ENCODE measurements at regions not wholly inside any gene's neighbourhood (a gene's known extent, or its start where the extent isn't known, plus 50 kb on each side); places are given as distances from the start of the nearest gene placed in this dataset.

DNA sequence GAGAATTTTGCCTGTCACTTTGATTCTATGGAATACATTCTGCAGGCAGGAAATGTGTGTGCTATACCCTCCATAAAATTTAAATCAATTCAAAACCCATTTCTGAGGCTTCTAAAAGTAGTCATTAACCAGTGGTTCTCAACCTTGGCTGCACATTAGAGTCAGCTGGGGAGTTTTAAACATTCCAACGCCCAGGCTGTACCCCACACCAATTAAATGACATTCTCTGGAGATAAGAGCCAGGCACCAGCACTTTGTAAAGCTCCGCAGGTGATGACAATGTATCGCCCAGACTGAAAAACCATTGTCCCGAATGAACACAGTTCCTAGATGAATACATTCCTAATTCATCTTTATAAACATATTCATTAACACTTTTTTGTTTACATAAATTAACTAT is 110.6 kb upstream of the MB21D2 start:
- no peak for TF ChIP-seq EZH2phosphoT487 (IDR thresholded peaks at IDR 0.05; ENCODE audit: borderline replicate concordance, low read length)
- TF ChIP-seq, protein P1, sequence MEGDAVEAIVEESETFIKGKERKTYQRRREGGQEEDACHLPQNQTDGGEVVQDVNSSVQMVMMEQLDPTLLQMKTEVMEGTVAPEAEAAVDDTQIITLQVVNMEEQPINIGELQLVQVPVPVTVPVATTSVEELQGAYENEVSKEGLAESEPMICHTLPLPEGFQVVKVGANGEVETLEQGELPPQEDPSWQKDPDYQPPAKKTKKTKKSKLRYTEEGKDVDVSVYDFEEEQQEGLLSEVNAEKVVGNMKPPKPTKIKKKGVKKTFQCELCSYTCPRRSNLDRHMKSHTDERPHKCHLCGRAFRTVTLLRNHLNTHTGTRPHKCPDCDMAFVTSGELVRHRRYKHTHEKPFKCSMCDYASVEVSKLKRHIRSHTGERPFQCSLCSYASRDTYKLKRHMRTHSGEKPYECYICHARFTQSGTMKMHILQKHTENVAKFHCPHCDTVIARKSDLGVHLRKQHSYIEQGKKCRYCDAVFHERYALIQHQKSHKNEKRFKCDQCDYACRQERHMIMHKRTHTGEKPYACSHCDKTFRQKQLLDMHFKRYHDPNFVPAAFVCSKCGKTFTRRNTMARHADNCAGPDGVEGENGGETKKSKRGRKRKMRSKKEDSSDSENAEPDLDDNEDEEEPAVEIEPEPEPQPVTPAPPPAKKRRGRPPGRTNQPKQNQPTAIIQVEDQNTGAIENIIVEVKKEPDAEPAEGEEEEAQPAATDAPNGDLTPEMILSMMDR (IDR thresholded peaks at IDR 0.05; ENCODE audit: low read depth, low read length, poor library complexity, severe bottlenecking): no peak
- Histone ChIP-seq H3K4me3 (ENCODE audit: low read length) (no peak overlapping the region), H3K27me3 (ENCODE audit: control insufficient read depth, low read length) (no peaks in the 10 kb centered on the region), H4K20me1 (ENCODE audit: control insufficient read depth, insufficient read depth, low read depth, low read length) (no peaks in the 10 kb centered on the region), H3K4me1 (ENCODE audit: control insufficient read depth, low read length) (no peaks in the 10 kb centered on the region), H3K36me3 (ENCODE audit: control insufficient read depth, low read length) (no peaks in the 10 kb centered on the region), H3K9me2 (replicated peaks; ENCODE audit: control insufficient read depth, low read length) (no peaks in the 10 kb centered on the region), H3K9me3 (ENCODE audit: control insufficient read depth, insufficient read depth, low read length) (no peaks in the 10 kb centered on the region), H3K4me2 (ENCODE audit: low read length) (no peak overlapping the region), H3F3A (ENCODE audit: control insufficient read depth, insufficient read depth) (no peaks in the 10 kb centered on the region), H3K79me2 (ENCODE audit: control insufficient read depth, low read length) (no peaks in the 10 kb centered on the region), H3K27ac (ENCODE audit: low read depth, low read length) (no peak overlapping the region)

- Histone ChIP-seq H3K27ac (ENCODE audit: low read depth, low read length) (no peak overlapping the region), H3K9me3 (ENCODE audit: control insufficient read depth, insufficient read depth, low read length) (no peaks in the 10 kb centered on the region), H4K20me1 (ENCODE audit: control insufficient read depth, insufficient read depth, low read depth, low read length) (no peaks in the 10 kb centered on the region), H3K4me2 (ENCODE audit: low read length) (no peak overlapping the region), H3K4me1 (ENCODE audit: control insufficient read depth, low read length) (no peaks in the 10 kb centered on the region), H3F3A (ENCODE audit: control insufficient read depth, insufficient read depth) (no peaks in the 10 kb centered on the region), H3K79me2 (ENCODE audit: control insufficient read depth, low read length) (no peaks in the 10 kb centered on the region), H3K27me3 (ENCODE audit: control insufficient read depth, low read length) (no peaks in the 10 kb centered on the region), H3K4me3 (ENCODE audit: low read length) (no peak overlapping the region), H3K36me3 (ENCODE audit: control insufficient read depth, low read length) (no peaks in the 10 kb centered on the region), H3K9me2 (replicated peaks; ENCODE audit: control insufficient read depth, low read length) (no peaks in the 10 kb centered on the region)
- no peak for TF ChIP-seq EZH2phosphoT487 (IDR thresholded peaks at IDR 0.05; ENCODE audit: borderline replicate concordance, low read length)
- TF ChIP-seq, protein P1 (IDR thresholded peaks at IDR 0.05; ENCODE audit: low read depth, low read length, poor library complexity, severe bottlenecking): no peak
Observed at GRCh38 chr3:193029800-193030199, 112.1 kb upstream of the MB21D2 start.

DNA sequence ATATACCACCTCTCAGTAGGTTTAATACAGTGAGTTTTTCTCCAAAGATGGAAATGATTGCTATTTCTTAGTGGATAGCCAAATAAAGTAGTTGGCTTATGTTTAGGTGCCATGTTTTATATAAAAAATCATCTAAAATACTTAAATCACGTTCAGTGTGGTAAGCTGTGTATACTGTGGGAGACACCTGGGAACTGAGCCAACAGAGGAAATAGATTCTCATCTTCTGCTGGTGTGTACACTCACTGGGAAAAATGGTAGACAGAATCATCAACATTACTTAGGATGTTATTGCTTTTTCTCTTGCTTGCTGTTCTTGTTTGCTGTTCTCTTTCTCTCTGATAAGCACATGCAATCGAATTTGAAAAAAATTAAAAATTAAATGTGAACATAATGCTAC is 112.6 kb upstream of the MB21D2 start:
- Histone ChIP-seq H3K4me2 (ENCODE audit: low read length) (no peak overlapping the region), H3K4me3 (ENCODE audit: low read length) (no peak overlapping the region), H3K79me2 (ENCODE audit: control insufficient read depth, low read length) (no peaks in the 10 kb centered on the region), H3K4me1 (ENCODE audit: control insufficient read depth, low read length) (no peaks in the 10 kb centered on the region), H4K20me1 (ENCODE audit: control insufficient read depth, insufficient read depth, low read depth, low read length) (no peaks in the 10 kb centered on the region), H3F3A (ENCODE audit: control insufficient read depth, insufficient read depth) (no peaks in the 10 kb centered on the region), H3K9me2 (replicated peaks; ENCODE audit: control insufficient read depth, low read length) (no peaks in the 10 kb centered on the region), H3K27ac (ENCODE audit: low read depth, low read length) (no peak overlapping the region), H3K9me3 (ENCODE audit: control insufficient read depth, insufficient read depth, low read length) (no peaks in the 10 kb centered on the region), H3K27me3 (ENCODE audit: control insufficient read depth, low read length) (no peaks in the 10 kb centered on the region), H3K36me3 (ENCODE audit: control insufficient read depth, low read length) (no peaks in the 10 kb centered on the region)
- no peak for TF ChIP-seq EZH2phosphoT487 (IDR thresholded peaks at IDR 0.05; ENCODE audit: borderline replicate concordance, low read length)
- TF ChIP-seq, protein P1 (IDR thresholded peaks at IDR 0.05; ENCODE audit: low read depth, low read length, poor library complexity, severe bottlenecking): no peak

DNA sequence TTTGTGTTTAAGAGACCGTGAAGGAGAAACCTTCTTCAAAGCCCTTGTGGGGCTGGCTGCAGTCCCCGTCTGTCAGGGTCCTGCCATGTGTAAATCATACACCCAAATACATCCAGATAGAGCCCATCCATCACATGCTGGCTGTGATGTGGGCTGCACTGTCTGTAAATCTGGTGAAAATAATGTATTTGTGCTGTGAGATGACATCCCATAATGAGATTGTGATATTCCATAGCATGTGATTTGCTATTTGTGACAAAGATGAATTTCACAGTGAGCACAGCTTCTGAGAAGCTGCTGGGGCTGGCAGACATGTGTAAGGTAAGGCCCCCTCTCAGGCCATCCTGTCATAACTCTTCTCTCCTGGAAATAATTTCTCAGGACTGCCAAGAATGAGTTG is 114.3 kb upstream of the MB21D2 start:
- Histone ChIP-seq H3K9me2 (replicated peaks; ENCODE audit: control insufficient read depth, low read length) (no peaks in the 10 kb centered on the region), H3F3A (ENCODE audit: control insufficient read depth, insufficient read depth) (no peaks in the 10 kb centered on the region), H3K27me3 (ENCODE audit: control insufficient read depth, low read length) (no peaks in the 10 kb centered on the region), H3K36me3 (ENCODE audit: control insufficient read depth, low read length) (no peaks in the 10 kb centered on the region), H3K27ac (ENCODE audit: low read depth, low read length) (no peak overlapping the region), H3K4me2 (ENCODE audit: low read length) (no peak overlapping the region), H3K4me3 (ENCODE audit: low read length) (no peak overlapping the region), H4K20me1 (ENCODE audit: control insufficient read depth, insufficient read depth, low read depth, low read length) (no peaks in the 10 kb centered on the region), H3K79me2 (ENCODE audit: control insufficient read depth, low read length) (no peaks in the 10 kb centered on the region), H3K4me1 (ENCODE audit: control insufficient read depth, low read length) (no peaks in the 10 kb centered on the region), H3K9me3 (ENCODE audit: control insufficient read depth, insufficient read depth, low read length) (no peaks in the 10 kb centered on the region)
- TF ChIP-seq, protein P1 (IDR thresholded peaks at IDR 0.05; ENCODE audit: low read depth, low read length, poor library complexity, severe bottlenecking): no peak
- no peak for TF ChIP-seq EZH2phosphoT487 (IDR thresholded peaks at IDR 0.05; ENCODE audit: borderline replicate concordance, low read length)
